GM23338 (cell line): ENCODE measurements at regions not wholly inside any gene's neighbourhood (a gene's known extent, or its start where the extent isn't known, plus 50 kb on each side); places are given as distances from the start of the nearest gene placed in this dataset.

ENCODE experiments used
- ATAC-seq: fragments of 200-7000 bp; cut with Tn5 transposase; 3 replicates; pipeline ENCODE4 v1.9.1; 2020
- DNase-seq: peaks from one replicate; pipeline ENCODE4 v3.0.0-alpha.2; 2015; ENCODE audit warnings: low spot score
- H2AFZ ChIP-seq: fragments of 200-600 bp; sonication (generic); 2 replicates; pipeline ENCODE4 v1.8.0; 2016; ENCODE audit warnings: antibody characterized with exemption, mild to moderate bottlenecking, moderate library complexity
- H3F3A ChIP-seq: fragments of 200-600 bp; sonication (generic); replicated peaks from 2 replicates; pipeline ENCODE4 v1.8.0; 2017; ENCODE audit warnings: antibody characterized with exemption, mixed run types, low read depth
- H3K27ac ChIP-seq: fragments of 200-600 bp; sonication (generic); 2 replicates; pipeline ENCODE4 v1.6.1; 2016; ENCODE audit warnings: low read depth
- H3K27me3 ChIP-seq: fragments of 200-600 bp; sonication (generic); 2 replicates; pipeline ENCODE4 v1.8.0; 2016; ENCODE audit warnings: mild to moderate bottlenecking, mixed run types, moderate library complexity; ENCODE audit not compliant: insufficient read depth
- H3K36me3 ChIP-seq: fragments of 200-600 bp; sonication (generic); 2 replicates; pipeline ENCODE4 v1.8.0; 2016; ENCODE audit warnings: mild to moderate bottlenecking; ENCODE audit not compliant: insufficient read depth
- H3K4me1 ChIP-seq: fragments of 200-600 bp; sonication (generic); 2 replicates; pipeline ENCODE4 v1.8.0; 2016; ENCODE audit warnings: mild to moderate bottlenecking, moderate library complexity; ENCODE audit not compliant: insufficient read depth
- H3K4me2 ChIP-seq: fragments of 200-600 bp; sonication (generic); 2 replicates; pipeline ENCODE4 v1.7.1; 2017; ENCODE audit warnings: mixed run types
- H3K4me3 ChIP-seq: fragments of 200-600 bp; sonication (generic); 2 replicates; pipeline ENCODE4 v1.6.1; 2016; ENCODE audit warnings: mixed run types
- H3K79me2 ChIP-seq: fragments of 200-600 bp; sonication (generic); replicated peaks from 2 replicates; pipeline ENCODE4 v1.8.0; 2017; ENCODE audit warnings: mild to moderate bottlenecking; ENCODE audit not compliant: insufficient read depth
- H3K9me2 ChIP-seq: fragments of 200-600 bp; sonication (generic); 2 replicates; pipeline ENCODE4 v1.8.0; 2017; ENCODE audit not compliant: insufficient read depth
- H4K20me1 ChIP-seq: fragments of 200-600 bp; sonication (generic); replicated peaks from 2 replicates; pipeline ENCODE4 v1.8.0; 2017; ENCODE audit warnings: mild to moderate bottlenecking; ENCODE audit not compliant: insufficient read depth
- H3K27ac Mint-ChIP-seq: 2 replicates; pipeline ENCODE4 v1.8.0; 2020; ENCODE audit warnings: inconsistent platforms, mild to moderate bottlenecking, moderate library complexity, mixed read lengths
- H3K27me3 Mint-ChIP-seq: 3 replicates; pipeline ENCODE4 v1.8.0; 2022; ENCODE audit warnings: low read depth, mild to moderate bottlenecking, moderate library complexity, mixed read lengths, inconsistent platforms; ENCODE audit not compliant: insufficient read depth, poor library complexity
- H3K36me3 Mint-ChIP-seq: 3 replicates; pipeline ENCODE4 v1.8.0; 2021; ENCODE audit warnings: low read depth, mild to moderate bottlenecking, inconsistent platforms, moderate library complexity, mixed read lengths
- H3K4me1 Mint-ChIP-seq: 3 replicates; pipeline ENCODE4 v1.8.0; 2020; ENCODE audit warnings: mild to moderate bottlenecking, inconsistent platforms, mixed read lengths
- H3K4me3 Mint-ChIP-seq: 3 replicates; pipeline ENCODE4 v1.8.0; 2021; ENCODE audit warnings: moderate library complexity, mild to moderate bottlenecking, inconsistent platforms, mixed read lengths
- H3K9me3 Mint-ChIP-seq: 3 replicates; pipeline ENCODE4 v1.8.0; 2020; ENCODE audit warnings: moderate library complexity, mild to moderate bottlenecking, inconsistent platforms, mixed read lengths
- CREB1 ChIP-seq: fragments of 250-450 bp; sonication (Bioruptor Pico); IDR thresholded peaks from 2 replicates; pipeline ENCODE4 v1.5.0; 2020; ENCODE audit warnings: low read depth, mild to moderate bottlenecking, moderate library complexity
- CTCF ChIP-seq, 2 experiments: fragments of 200-600 bp in 1 of 2; sonication (generic) in 1 of 2; conservative IDR thresholded peaks; 2 replicates each; pipeline versions ENCODE4 v1.5.1 to v1.6.1; 2016 to 2017; ENCODE audit warnings: antibody characterized with exemption in 2 of 2, low read depth in 2 of 2, mild to moderate bottlenecking in 2 of 2, moderate library complexity in 1 of 2
- EZH2 ChIP-seq: fragments of 200-600 bp; sonication (generic); IDR thresholded peaks from one replicate; pipeline ENCODE4 v1.8.0; 2017; ENCODE audit warnings: antibody characterized with exemption, mild to moderate bottlenecking, low read depth; ENCODE audit not compliant: unreplicated experiment
- JUNB ChIP-seq: IDR thresholded peaks from one replicate; pipeline ENCODE4 v1.6.1; 2016; ENCODE audit warnings: antibody characterized with exemption; ENCODE audit not compliant: unreplicated experiment
- REST ChIP-seq: IDR thresholded peaks from one replicate; pipeline ENCODE4 v1.6.1; 2018; ENCODE audit warnings: antibody characterized with exemption; ENCODE audit not compliant: unreplicated experiment
- STAT1 ChIP-seq: IDR thresholded peaks from one replicate; pipeline ENCODE4 v1.6.1; 2016; ENCODE audit warnings: antibody characterized with exemption; ENCODE audit not compliant: unreplicated experiment
- ZNF114 ChIP-seq: fragments of 250-450 bp; sonication (Bioruptor Pico); IDR thresholded peaks from 2 replicates; pipeline ENCODE4 v1.5.0; 2020; ENCODE audit warnings: mild to moderate bottlenecking, moderate library complexity
- TF ChIP-seq, protein P1 (sequence below): fragments of 250-450 bp; sonication (Bioruptor Pico); IDR thresholded peaks from 2 replicates; pipeline ENCODE4 v1.5.0; 2020; ENCODE audit warnings: mild to moderate bottlenecking, moderate library complexity
- TF ChIP-seq, protein P2 (sequence below): IDR thresholded peaks from 2 replicates; pipeline ENCODE4 v1.6.1; 2016; ENCODE audit warnings: antibody characterized with exemption

GRCh38 chr18:54052732-54053429 lies 171.6 kb downstream of the MBD2 start:
- Histone ChIP-seq H3F3A (no peaks in the 10 kb centered on the region), H3K4me1 (no peaks in the 10 kb centered on the region), H3K36me3 (no peaks in the 10 kb centered on the region; the same call in 1 of the 2 replicates), H3K4me3 (no peak overlapping the region), H3K9me2 (peaks cover 7% of the 10 kb centered on the region), H4K20me1 (no peaks in the 10 kb centered on the region), H3K4me2 (no peak overlapping the region), H3K79me2 (no peaks in the 10 kb centered on the region), H2AFZ (no peak overlapping the region), H3K27me3 (no peaks in the 10 kb centered on the region), H3K27ac (no peak overlapping the region)
- no peaks in the 10 kb centered on the region for H3K36me3 Mint-ChIP-seq
- H3K27ac Mint-ChIP-seq: no peak overlapping the region
- DNase-seq: no peak
- H3K4me1 Mint-ChIP-seq: no peaks in the 10 kb centered on the region
- TF ChIP-seq, protein P1, sequence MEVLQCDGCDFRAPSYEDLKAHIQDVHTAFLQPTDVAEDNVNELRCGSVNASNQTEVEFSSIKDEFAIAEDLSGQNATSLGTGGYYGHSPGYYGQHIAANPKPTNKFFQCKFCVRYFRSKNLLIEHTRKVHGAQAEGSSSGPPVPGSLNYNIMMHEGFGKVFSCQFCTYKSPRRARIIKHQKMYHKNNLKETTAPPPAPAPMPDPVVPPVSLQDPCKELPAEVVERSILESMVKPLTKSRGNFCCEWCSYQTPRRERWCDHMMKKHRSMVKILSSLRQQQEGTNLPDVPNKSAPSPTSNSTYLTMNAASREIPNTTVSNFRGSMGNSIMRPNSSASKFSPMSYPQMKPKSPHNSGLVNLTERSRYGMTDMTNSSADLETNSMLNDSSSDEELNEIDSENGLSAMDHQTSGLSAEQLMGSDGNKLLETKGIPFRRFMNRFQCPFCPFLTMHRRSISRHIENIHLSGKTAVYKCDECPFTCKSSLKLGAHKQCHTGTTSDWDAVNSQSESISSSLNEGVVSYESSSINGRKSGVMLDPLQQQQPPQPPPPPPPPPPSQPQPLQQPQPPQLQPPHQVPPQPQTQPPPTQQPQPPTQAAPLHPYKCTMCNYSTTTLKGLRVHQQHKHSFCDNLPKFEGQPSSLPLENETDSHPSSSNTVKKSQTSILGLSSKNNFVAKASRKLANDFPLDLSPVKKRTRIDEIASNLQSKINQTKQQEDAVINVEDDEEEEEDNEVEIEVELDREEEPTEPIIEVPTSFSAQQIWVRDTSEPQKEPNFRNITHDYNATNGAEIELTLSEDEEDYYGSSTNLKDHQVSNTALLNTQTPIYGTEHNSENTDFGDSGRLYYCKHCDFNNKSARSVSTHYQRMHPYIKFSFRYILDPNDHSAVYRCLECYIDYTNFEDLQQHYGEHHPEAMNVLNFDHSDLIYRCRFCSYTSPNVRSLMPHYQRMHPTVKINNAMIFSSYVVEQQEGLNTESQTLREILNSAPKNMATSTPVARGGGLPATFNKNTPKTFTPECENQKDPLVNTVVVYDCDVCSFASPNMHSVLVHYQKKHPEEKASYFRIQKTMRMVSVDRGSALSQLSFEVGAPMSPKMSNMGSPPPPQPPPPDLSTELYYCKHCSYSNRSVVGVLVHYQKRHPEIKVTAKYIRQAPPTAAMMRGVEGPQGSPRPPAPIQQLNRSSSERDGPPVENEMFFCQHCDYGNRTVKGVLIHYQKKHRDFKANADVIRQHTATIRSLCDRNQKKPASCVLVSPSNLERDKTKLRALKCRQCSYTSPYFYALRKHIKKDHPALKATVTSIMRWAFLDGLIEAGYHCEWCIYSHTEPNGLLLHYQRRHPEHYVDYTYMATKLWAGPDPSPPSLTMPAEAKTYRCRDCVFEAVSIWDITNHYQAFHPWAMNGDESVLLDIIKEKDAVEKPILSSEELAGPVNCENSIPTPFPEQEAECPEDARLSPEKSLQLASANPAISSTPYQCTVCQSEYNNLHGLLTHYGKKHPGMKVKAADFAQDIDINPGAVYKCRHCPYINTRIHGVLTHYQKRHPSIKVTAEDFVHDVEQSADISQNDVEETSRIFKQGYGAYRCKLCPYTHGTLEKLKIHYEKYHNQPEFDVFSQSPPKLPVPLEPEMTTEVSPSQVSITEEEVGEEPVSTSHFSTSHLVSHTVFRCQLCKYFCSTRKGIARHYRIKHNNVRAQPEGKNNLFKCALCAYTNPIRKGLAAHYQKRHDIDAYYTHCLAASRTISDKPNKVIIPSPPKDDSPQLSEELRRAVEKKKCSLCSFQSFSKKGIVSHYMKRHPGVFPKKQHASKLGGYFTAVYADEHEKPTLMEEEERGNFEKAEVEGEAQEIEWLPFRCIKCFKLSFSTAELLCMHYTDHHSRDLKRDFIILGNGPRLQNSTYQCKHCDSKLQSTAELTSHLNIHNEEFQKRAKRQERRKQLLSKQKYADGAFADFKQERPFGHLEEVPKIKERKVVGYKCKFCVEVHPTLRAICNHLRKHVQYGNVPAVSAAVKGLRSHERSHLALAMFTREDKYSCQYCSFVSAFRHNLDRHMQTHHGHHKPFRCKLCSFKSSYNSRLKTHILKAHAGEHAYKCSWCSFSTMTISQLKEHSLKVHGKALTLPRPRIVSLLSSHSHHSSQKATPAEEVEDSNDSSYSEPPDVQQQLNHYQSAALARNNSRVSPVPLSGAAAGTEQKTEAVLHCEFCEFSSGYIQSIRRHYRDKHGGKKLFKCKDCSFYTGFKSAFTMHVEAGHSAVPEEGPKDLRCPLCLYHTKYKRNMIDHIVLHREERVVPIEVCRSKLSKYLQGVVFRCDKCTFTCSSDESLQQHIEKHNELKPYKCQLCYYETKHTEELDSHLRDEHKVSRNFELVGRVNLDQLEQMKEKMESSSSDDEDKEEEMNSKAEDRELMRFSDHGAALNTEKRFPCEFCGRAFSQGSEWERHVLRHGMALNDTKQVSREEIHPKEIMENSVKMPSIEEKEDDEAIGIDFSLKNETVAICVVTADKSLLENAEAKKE (CRISPR knock-in tag): no peak
- TF ChIP-seq ZNF114 (CRISPR knock-in tag): no peak
- no peak for TF ChIP-seq CREB1 (CRISPR knock-in tag)
- no peak for TF ChIP-seq JUNB
- TF ChIP-seq EZH2: no peak
- TF ChIP-seq, protein P2, sequence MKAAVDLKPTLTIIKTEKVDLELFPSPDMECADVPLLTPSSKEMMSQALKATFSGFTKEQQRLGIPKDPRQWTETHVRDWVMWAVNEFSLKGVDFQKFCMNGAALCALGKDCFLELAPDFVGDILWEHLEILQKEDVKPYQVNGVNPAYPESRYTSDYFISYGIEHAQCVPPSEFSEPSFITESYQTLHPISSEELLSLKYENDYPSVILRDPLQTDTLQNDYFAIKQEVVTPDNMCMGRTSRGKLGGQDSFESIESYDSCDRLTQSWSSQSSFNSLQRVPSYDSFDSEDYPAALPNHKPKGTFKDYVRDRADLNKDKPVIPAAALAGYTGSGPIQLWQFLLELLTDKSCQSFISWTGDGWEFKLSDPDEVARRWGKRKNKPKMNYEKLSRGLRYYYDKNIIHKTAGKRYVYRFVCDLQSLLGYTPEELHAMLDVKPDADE: no peak
- no peak for TF ChIP-seq REST
- TF ChIP-seq CTCF (conservative IDR thresholded peaks at IDR 0.05; ENCODE audit: low read depth in 2 of 2): no peak
- TF ChIP-seq STAT1: no peak
- no peaks in the 10 kb centered on the region for H3K9me3 Mint-ChIP-seq
- no peaks in the 10 kb centered on the region for H3K27me3 Mint-ChIP-seq
- no peak for ATAC-seq
- no peak overlapping the region for H3K4me3 Mint-ChIP-seq
